DOHH2 (cell line): ENCODE measurements at regions not wholly inside any gene's neighbourhood (a gene's known extent, or its start where the extent isn't known, plus 50 kb on each side); places are given as distances from the start of the nearest gene placed in this dataset.

Source experiments
- H3F3A ChIP-seq: fragments of 200-600 bp; sonication (generic), shearing (Covaris generic); 2 replicates; pipeline ENCODE4 v1.6.0; 2016; ENCODE audit warnings: antibody characterized with exemption, mild to moderate bottlenecking; ENCODE audit not compliant: control insufficient read depth, insufficient read depth
- H3K27ac ChIP-seq: fragments of 200-600 bp; sonication (generic); 2 replicates; pipeline ENCODE4 v1.5.1; 2014; ENCODE audit warnings: low read depth, mild to moderate bottlenecking, low read length, moderate library complexity
- H3K27me3 ChIP-seq: fragments of 200-600 bp; sonication (generic); 2 replicates; pipeline ENCODE4 v1.6.1; 2014; ENCODE audit warnings: mild to moderate bottlenecking, low read length, mixed read lengths; ENCODE audit not compliant: control insufficient read depth
- H3K36me3 ChIP-seq: fragments of 200-600 bp; sonication (generic); 2 replicates; pipeline ENCODE4 v1.6.1; 2014; ENCODE audit warnings: mild to moderate bottlenecking, low read length, moderate library complexity, mixed read lengths; ENCODE audit not compliant: control insufficient read depth
- H3K4me1 ChIP-seq: fragments of 200-600 bp; sonication (generic); 2 replicates; pipeline ENCODE4 v1.6.1; 2014; ENCODE audit warnings: mild to moderate bottlenecking, low read length, mixed read lengths; ENCODE audit not compliant: control insufficient read depth
- H3K4me2 ChIP-seq: fragments of 200-600 bp; sonication (generic); 2 replicates; pipeline ENCODE4 v1.6.0; 2014; ENCODE audit warnings: mild to moderate bottlenecking, low read length, moderate library complexity
- H3K4me3 ChIP-seq: fragments of 200-600 bp; sonication (generic); 2 replicates; pipeline ENCODE4 v1.5.1; 2014; ENCODE audit warnings: mild to moderate bottlenecking, low read length, mixed read lengths
- H3K79me2 ChIP-seq: fragments of 200-600 bp; sonication (generic); 2 replicates; pipeline ENCODE4 v1.6.1; 2014; ENCODE audit warnings: mild to moderate bottlenecking, low read length, mixed read lengths; ENCODE audit not compliant: control insufficient read depth
- H3K9me2 ChIP-seq: fragments of 200-600 bp; sonication (generic); replicated peaks from 2 replicates; pipeline ENCODE4 v1.6.1; 2014; ENCODE audit warnings: mild to moderate bottlenecking, low read length, mixed read lengths; ENCODE audit not compliant: control insufficient read depth
- H3K9me3 ChIP-seq: fragments of 200-600 bp; sonication (generic); 2 replicates; pipeline ENCODE4 v1.6.1; 2014; ENCODE audit warnings: antibody characterized with exemption, low read length, mixed read lengths; ENCODE audit not compliant: control insufficient read depth, insufficient read depth
- H4K20me1 ChIP-seq: fragments of 200-600 bp; sonication (generic); 2 replicates; pipeline ENCODE4 v1.6.0; 2014; ENCODE audit warnings: low read depth, mild to moderate bottlenecking, antibody characterized with exemption, low read length, moderate library complexity; ENCODE audit not compliant: control insufficient read depth, insufficient read depth
- CTCF ChIP-seq: fragments of 200-600 bp; sonication (generic); IDR thresholded peaks from one replicate; pipeline ENCODE4 v1.5.1; 2014; ENCODE audit warnings: antibody characterized with exemption, mild to moderate bottlenecking, low read depth, low read length; ENCODE audit not compliant: poor library complexity, severe bottlenecking
- EZH2phosphoT487 ChIP-seq: fragments of 200-600 bp; sonication (generic); IDR thresholded peaks from 2 replicates; pipeline ENCODE4 v1.6.1; 2017; ENCODE audit warnings: borderline replicate concordance, mild to moderate bottlenecking, antibody characterized with exemption, low read length, moderate library complexity, mixed read lengths

- Histone ChIP-seq H3K9me3 (no peaks in the 10 kb centered on the region), H3K4me2 (no peak overlapping the region), H4K20me1 (no peaks in the 10 kb centered on the region), H3K9me2 (no peaks in the 10 kb centered on the region), H3K36me3 (no peaks in the 10 kb centered on the region), H3F3A (no peaks in the 10 kb centered on the region), H3K4me1 (no peaks in the 10 kb centered on the region), H3K79me2 (no peaks in the 10 kb centered on the region), H3K4me3 (no peak overlapping the region), H3K27ac (no peak overlapping the region), H3K27me3 (no peaks in the 10 kb centered on the region)
- TF ChIP-seq EZH2phosphoT487, result no peak
- no peak for TF ChIP-seq CTCF
Observed at GRCh38 chr6:106889692-106890091, 84.8 kb downstream of the CD24 start.

DNA sequence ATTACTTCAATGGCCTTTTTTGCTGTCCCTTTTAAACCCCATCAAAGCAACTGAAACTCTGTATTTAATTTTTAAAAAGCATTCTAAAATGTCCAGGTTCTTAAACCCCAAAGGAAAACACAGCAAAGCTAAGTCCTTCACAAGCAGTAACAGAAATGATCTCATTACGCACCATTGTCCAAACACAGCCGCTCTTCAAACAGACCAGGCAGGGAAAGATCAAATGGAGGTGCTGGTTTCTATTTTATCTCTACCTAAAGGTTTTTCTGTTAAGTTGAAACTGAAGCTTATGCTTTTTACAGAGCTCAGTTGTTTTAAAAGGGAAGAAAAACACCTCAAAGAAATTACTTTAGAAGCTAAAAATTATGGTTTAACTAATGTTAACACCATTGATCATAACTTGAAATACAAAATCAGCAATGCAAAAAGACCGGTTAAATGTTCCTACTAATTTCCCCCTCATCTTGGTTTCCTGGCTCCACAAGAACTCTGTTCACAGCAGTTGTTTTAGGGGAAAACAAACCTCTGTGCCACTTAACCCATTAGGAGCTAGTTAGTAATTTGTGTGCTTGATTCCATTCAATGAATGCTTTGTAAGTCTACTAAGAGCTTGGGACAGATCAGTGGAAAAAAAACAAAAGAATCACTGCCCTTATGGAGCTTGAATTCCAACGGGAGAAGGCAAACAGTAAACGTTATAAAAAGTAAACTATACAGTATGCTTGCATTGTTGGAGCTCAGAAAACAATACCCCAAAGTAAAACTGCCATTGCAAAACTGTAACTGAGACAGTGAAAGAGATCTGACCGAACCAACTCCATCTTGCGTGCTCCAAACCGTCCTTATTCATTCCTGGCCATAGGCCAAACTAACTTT is 87.4 kb downstream of the CD24 start:
- Histone ChIP-seq H3K4me1 (no peaks in the 10 kb centered on the region), H3K9me2 (no peaks in the 10 kb centered on the region), H3K4me2 (no peak overlapping the region), H3K27ac (no peak overlapping the region), H4K20me1 (no peaks in the 10 kb centered on the region), H3K27me3 (no peaks in the 10 kb centered on the region), H3K9me3 (no peaks in the 10 kb centered on the region), H3F3A (no peaks in the 10 kb centered on the region), H3K79me2 (no peaks in the 10 kb centered on the region), H3K4me3 (no peak overlapping the region), H3K36me3 (no peaks in the 10 kb centered on the region)
- TF ChIP-seq CTCF, result no peak
- TF ChIP-seq EZH2phosphoT487, result no peak

DNA sequence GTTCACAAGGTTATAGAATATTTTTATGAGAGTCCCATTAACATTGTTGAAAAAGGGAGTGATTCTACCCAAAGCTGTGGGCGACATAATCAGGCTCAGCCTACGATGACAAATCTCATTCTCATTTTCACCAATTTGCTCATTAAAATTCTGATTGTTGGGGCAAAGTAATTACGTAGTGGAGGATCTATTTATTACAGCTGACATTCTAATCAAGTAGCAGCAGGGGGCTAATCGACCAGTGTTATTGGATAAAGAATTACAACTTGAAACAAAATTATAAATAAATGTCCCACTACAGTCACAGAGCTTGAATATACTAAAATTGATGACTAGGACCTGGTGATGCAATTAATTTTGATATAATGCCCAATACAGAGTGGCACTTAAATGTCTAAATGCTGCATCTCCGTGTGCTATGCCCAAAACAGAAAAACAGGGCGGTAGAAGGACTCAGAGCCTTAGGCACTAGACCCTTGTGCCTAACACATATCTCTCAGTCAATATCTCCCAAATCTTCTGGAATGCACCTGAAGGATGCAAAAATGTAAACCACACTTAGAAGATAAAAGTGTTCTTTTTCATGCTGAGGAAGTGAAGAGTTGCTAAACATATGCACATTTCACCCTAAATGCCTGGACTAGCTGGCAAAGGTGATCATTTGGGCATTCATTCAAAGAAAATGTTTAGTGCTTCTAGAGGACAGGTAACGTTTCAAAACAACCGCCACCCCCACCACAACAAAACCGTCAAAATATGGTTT is 88.3 kb downstream of the CD24 start:
- H3K4me2 ChIP-seq, result no peak overlapping the region
- H3K4me3 ChIP-seq, result no peak overlapping the region
- no peak overlapping the region for H3K27ac ChIP-seq
- no peaks in the 10 kb centered on the region for H3K79me2 ChIP-seq
- H3K36me3 ChIP-seq, result no peaks in the 10 kb centered on the region
- H3K27me3 ChIP-seq, result no peaks in the 10 kb centered on the region
- no peak for TF ChIP-seq CTCF
- TF ChIP-seq EZH2phosphoT487, result no peak
- H3K4me1 ChIP-seq, result no peaks in the 10 kb centered on the region
- no peaks in the 10 kb centered on the region for H3K9me3 ChIP-seq
- no peaks in the 10 kb centered on the region for H3K9me2 ChIP-seq
- no peaks in the 10 kb centered on the region for H3F3A ChIP-seq
- H4K20me1 ChIP-seq, result no peaks in the 10 kb centered on the region
